ENCODE measurements at regions not wholly inside any gene's neighbourhood (a gene's known extent, or its start where the extent isn't known, plus 50 kb on each side); places are given as distances from the start of the nearest gene placed in this dataset.

DNA sequence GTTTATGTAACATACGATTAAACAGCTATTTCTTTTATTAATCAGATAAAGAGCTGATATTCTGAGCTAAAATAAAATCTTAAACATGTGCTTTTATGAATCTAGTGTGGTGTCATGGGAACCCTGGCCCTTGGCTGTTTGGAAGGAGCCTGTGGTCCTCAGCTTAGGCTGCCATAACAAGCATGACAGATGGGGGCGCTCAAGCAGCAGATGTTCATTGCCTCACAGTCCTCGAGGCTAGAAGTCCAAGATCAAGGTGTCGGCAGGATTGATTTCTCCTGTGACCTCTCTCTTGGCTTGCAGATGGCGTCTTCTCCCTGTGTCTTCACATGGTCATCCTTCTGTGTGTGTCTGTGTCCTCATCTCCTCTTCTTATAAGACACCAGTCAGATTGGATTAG is 448.2 kb downstream of the GADD45G start:
- Mint-ChIP-seq H3K27me3 (peaks cover 19 to 42% (median 31%) of the 10 kb centered on the region in 3 donors), H3K9me3 (peaks cover 8 to 31% (median 13%) of the 10 kb centered on the region in 7 donors), H3K36me3 (peaks cover 13 to 26% of the 10 kb centered on the region in 2 donors), H3K27ac (no peak overlapping the region), H3K4me1 (peaks cover 0 to 4% (median 0%) of the 10 kb centered on the region in 3 donors), H3K4me3 (no peak overlapping the region)
- DNase-seq (no peak), ATAC-seq (ENCODE audit: low read depth in 2 of 2) (no peak)

DNA sequence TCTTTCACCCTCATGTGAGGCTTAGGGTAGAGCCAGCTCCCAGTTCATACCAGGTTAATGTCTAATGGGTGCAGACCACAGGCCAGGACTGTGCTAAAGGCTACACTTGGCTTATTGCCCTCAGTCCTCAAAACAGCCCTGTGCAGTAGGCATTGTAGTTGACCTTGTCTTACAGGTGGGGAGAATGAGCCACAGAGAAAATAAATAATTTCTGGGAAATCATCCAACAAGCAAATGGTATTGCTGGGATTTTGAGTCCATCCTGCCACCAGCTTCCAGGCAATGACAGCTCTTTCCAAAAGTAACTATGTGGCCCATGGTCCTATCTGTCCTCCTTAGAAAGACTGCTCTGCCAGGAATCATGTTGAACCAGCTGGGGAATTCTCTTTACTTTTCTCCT is 450.0 kb downstream of the GADD45G start:
- H3K9me3 Mint-ChIP-seq, result peaks cover 8 to 21% (median 13%) of the 10 kb centered on the region in 7 donors
- H3K4me1 Mint-ChIP-seq, result peaks cover 0 to 4% (median 0%) of the 10 kb centered on the region in 3 donors
- H3K4me3 Mint-ChIP-seq, result no peak overlapping the region
- no peak for ATAC-seq (ENCODE audit: low read depth in 2 of 2)
- H3K36me3 Mint-ChIP-seq, result peaks cover 8 to 19% of the 10 kb centered on the region in 2 donors
- DNase-seq, result no peak
- H3K27ac Mint-ChIP-seq, result peak overlapping the region in 2 of 6 donors; percentile 5 to 26
- H3K27me3 Mint-ChIP-seq, result peaks cover 19 to 53% (median 31%) of the 10 kb centered on the region in 3 donors

DNA sequence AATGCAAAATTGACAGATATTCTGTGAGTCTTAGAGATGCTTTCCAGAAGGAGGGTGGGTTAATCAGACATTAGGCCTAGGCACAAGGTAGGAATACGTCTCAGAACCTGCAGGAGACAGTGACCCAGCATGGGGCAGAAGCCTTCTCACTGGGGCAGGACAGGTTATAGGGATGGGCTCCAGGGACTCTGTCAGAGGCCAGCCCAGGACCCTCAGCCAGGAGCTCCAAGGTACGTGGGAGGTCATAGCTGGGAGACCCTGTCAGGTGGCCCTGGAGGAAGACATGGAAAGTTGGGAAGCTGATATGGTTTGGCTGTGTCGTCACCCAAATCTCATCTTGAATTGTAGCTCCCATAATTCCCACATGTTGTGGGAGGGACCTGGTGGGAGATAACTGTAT is 450.4 kb downstream of the GADD45G start:
- DNase-seq (no peak), ATAC-seq (ENCODE audit: low read depth in 2 of 2) (no peak)
- peaks cover 0 to 4% (median 0%) of the 10 kb centered on the region in 3 donors for H3K4me1 Mint-ChIP-seq
- peaks cover 8 to 19% of the 10 kb centered on the region in 2 donors for H3K36me3 Mint-ChIP-seq
- peaks cover 8 to 21% (median 13%) of the 10 kb centered on the region in 7 donors for H3K9me3 Mint-ChIP-seq
- no peak overlapping the region for H3K4me3 Mint-ChIP-seq
- H3K27ac Mint-ChIP-seq, result peak overlapping the region in 1 of 6 donors; percentile 26
- peaks cover 19 to 53% (median 31%) of the 10 kb centered on the region in 3 donors for H3K27me3 Mint-ChIP-seq

DNA sequence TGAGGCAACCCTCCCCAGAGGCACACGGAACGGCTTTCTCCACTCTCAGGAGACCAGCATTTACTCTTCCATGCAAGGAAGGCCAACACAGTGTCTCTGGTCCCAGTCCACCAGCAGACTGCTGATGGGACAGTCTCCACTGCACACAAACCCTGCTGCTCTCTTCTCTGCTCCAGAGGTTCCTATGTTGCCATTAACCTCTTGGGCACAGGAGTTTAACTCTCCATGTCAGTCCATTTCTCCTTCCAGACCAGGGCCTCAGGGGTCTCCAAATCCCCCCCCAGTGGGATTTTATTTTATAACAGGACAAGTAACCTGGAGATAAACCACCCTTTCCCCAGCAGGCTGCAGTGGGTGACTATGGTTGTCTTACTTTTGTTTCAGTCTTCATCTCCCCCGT is 452.5 kb downstream of the GADD45G start:
- Mint-ChIP-seq H3K9me3 (peaks cover 8 to 21% (median 11%) of the 10 kb centered on the region in 7 donors), H3K36me3 (peaks cover 8 to 19% of the 10 kb centered on the region in 2 donors), H3K4me3 (no peak overlapping the region)

DNA sequence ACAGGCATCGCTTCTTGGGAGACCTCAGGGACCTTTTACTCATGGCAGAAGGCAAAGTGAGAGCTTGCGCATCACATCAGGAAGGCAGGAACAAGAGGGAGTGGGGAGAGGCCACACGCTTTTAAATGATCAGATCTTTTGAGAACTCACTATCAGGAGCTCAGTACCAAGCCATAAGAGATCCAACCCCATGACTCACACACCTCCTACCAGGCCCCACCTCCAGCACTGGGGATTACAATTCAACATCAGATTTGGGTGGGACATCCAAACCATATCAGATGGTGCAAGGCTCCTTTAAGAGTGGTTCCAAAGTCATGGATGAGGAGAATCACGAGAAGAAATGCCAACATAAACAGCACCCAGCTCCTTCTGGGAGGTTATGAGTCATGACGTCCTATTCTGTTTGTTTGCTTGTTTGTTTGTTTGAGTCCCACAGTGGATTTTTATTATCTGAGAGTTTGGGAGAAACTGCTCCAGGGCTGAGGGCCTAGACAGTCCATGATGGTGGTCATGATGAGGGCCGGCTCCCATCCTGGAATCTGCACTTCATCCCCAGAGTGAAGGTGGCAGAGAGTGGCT is 453.5 kb downstream of the GADD45G start:
- no peak for DNase-seq
- Mint-ChIP-seq H3K9me3 (peaks cover 8 to 21% (median 11%) of the 10 kb centered on the region in 7 donors), H3K36me3 (peaks cover 8 to 19% of the 10 kb centered on the region in 2 donors), H3K27ac (peak overlapping the region in 1 of 6 donors; percentile 66), H3K4me3 (peak overlapping the region in 1 of 8 donors; percentile 59), H3K27me3 (peaks cover 16 to 45% (median 30%) of the 10 kb centered on the region in 3 donors), H3K4me1 (peaks cover 0 to 4% (median 0%) of the 10 kb centered on the region in 3 donors)
- ATAC-seq (ENCODE audit: low read depth in 2 of 2), result no peak

More for the DNA sequence above, 452.5 kb downstream of the GADD45G start:
- no peak for DNase-seq
- Mint-ChIP-seq H3K27me3 (peaks cover 16 to 50% (median 31%) of the 10 kb centered on the region in 3 donors), H3K4me1 (peaks cover 0 to 4% (median 0%) of the 10 kb centered on the region in 3 donors), H3K27ac (no peak overlapping the region)
- ATAC-seq (ENCODE audit: low read depth in 2 of 2), result no peak

DNA sequence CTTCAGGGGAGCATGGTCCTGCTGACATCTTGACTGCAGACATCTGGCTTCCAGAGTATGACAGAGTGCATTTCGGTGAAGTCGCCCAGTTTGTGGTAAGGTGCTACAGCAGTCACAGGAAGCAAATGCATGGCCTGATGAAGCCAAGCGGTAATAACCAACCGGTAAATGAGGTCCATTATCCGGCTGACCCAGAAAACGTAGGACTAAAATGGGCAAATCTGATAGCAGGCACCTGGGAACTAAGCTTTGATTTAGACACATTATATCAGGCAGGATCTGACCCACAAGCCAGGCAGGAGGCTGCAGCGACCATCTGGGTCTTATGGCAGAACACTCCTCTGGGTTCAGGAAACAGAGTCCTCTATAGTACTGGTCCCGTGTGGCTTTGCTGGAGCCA is 454.6 kb downstream of the GADD45G start:
- H3K9me3 Mint-ChIP-seq, result peaks cover 8 to 21% (median 11%) of the 10 kb centered on the region in 7 donors
- ATAC-seq (ENCODE audit: low read depth in 2 of 2) (no peak), DNase-seq (no peak)
- H3K36me3 Mint-ChIP-seq, result peaks cover 8 to 19% of the 10 kb centered on the region in 2 donors
- H3K27ac Mint-ChIP-seq, result no peak overlapping the region
- H3K4me3 Mint-ChIP-seq, result peak overlapping the region in 1 of 8 donors; percentile 54
- H3K27me3 Mint-ChIP-seq, result peaks cover 10 to 33% (median 20%) of the 10 kb centered on the region in 3 donors
- peaks cover 0 to 3% (median 0%) of the 10 kb centered on the region in 3 donors for H3K4me1 Mint-ChIP-seq

DNA sequence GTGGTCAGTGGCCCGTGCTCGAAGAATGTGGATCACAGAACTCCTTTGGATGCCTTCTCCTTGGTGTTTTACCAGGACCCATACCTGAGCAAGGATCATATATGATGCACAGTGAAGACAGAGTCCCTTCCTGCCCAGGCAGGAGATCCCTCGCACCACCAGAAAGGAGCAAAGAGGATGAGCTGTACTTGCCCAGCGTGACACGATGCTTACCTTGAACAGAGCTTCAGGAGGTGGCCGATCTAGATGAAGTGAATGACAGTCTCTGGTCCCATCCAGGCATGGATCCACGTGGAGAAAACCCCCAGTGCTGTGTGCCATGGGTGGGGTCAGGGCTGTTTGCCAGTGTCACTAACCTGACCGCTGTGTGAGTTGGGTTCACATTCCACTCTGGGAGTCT is 455.4 kb downstream of the GADD45G start:
- no peak for DNase-seq
- Mint-ChIP-seq H3K27me3 (peaks cover 8 to 27% (median 12%) of the 10 kb centered on the region in 3 donors), H3K36me3 (peaks cover 8 to 13% of the 10 kb centered on the region in 2 donors), H3K27ac (no peak overlapping the region), H3K9me3 (peaks cover 8 to 16% (median 9%) of the 10 kb centered on the region in 7 donors), H3K4me3 (no peak overlapping the region), H3K4me1 (no peaks in the 10 kb centered on the region)
- no peak for ATAC-seq (ENCODE audit: low read depth in 2 of 2)

DNA sequence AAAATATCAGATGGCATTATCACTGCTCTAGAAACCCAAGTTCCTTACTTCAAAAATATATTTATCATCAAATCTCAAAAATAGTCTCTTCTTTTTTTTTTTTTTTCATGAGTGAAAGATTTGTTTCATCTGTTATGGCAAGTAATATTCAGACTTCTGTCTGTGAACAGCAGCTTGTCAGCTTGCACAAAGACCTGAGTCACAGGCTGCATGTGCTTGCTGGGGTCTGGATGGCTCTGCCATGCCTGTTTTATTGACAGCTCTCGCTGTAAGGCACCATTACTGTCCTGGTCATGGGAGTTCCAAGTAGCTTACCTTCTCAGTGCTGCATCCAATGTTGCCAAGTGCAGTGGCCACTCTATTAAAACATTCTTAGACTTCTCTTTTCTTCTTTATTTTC is 456.4 kb downstream of the GADD45G start:
- H3K27ac Mint-ChIP-seq, result no peak overlapping the region
- H3K27me3 Mint-ChIP-seq, result peaks cover 3 to 20% (median 8%) of the 10 kb centered on the region in 3 donors
- H3K4me3 Mint-ChIP-seq, result no peak overlapping the region
- H3K36me3 Mint-ChIP-seq, result peaks cover 2 to 4% of the 10 kb centered on the region in 2 donors
- no peaks in the 10 kb centered on the region for H3K4me1 Mint-ChIP-seq
- ATAC-seq (ENCODE audit: low read depth in 2 of 2) (no peak), DNase-seq (no peak)
- peaks cover 1 to 7% (median 1%) of the 10 kb centered on the region in 7 donors for H3K9me3 Mint-ChIP-seq

DNA sequence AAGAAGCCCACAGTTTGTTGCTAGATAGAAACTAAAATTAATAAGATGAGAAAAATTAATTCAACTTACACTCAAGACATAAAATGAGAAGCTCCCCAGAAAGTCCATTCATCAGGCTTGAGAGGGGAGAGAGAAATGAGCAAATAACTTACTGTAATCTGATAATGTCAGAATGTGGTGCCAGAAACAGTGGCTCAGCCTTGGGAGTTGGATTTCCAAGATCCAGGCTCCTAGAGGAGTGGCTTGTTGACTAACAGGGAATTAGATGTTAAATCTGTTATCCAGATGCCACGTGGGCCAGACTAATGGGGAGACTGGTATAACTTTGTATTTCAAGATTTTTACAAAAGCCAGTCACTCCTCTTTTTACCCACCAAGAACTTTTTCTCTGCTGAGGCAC is 458.2 kb downstream of the GADD45G start:
- Mint-ChIP-seq H3K27ac (no peak overlapping the region), H3K9me3 (no peaks in the 10 kb centered on the region), H3K4me1 (no peaks in the 10 kb centered on the region), H3K27me3 (peaks cover 0 to 12% (median 3%) of the 10 kb centered on the region in 3 donors), H3K36me3 (no peaks in the 10 kb centered on the region), H3K4me3 (peak overlapping the region in 1 of 8 donors; percentile 7)
- ATAC-seq (ENCODE audit: low read depth in 2 of 2), result no peak
- DNase-seq, result no peak

DNA sequence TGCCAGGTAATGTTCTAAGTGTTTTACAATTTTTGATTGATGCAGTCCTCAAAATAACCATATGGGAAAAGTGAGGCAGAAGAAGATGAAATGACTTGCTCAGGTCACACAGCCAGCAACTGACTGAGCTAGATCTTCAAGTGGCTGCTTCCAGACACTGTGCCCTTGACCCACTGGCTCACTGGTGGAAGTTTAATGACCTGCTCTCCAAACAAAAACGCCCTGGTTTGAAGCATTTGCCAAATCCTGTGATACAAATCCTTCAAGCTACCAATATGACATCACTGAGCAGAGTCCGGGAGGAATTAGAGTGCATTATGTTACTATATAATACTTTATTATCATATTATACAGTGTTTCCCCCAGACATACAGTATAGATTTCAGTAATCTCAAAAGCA is 459.4 kb downstream of the GADD45G start:
- H3K27ac Mint-ChIP-seq, result no peak overlapping the region
- no peaks in the 10 kb centered on the region for H3K9me3 Mint-ChIP-seq
- H3K27me3 Mint-ChIP-seq, result peaks cover 3 to 9% (median 8%) of the 10 kb centered on the region in 3 donors
- H3K4me3 Mint-ChIP-seq, result no peak overlapping the region
- DNase-seq, result no peak
- no peaks in the 10 kb centered on the region for H3K4me1 Mint-ChIP-seq
- no peak for ATAC-seq (ENCODE audit: low read depth in 2 of 2)
- H3K36me3 Mint-ChIP-seq, result no peaks in the 10 kb centered on the region

DNA sequence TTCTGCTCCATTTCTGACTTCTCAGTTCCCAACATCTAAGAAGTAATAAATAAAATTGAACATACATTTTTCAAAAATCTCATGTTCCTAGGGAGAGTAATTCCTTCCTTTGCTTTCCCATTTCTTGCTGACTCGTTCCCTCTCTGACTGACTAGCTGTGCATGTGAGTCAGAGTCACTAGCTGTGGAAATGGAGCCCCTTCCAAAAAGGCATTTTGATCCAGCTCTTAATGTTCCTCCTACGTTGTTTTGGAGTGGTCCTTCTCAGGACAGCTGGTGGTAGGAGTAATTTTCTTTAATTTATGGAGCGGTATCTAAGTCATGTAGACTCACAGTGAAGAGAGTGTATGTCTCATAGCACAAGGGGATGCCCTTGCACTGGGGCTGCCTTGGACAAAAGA is 460.2 kb downstream of the GADD45G start:
- DNase-seq (no peak), ATAC-seq (ENCODE audit: low read depth in 2 of 2) (no peak)
- Mint-ChIP-seq H3K36me3 (no peaks in the 10 kb centered on the region), H3K27me3 (peaks cover 5 to 10% (median 8%) of the 10 kb centered on the region in 3 donors), H3K4me3 (no peak overlapping the region), H3K9me3 (no peaks in the 10 kb centered on the region), H3K4me1 (no peaks in the 10 kb centered on the region), H3K27ac (no peak overlapping the region)

DNA sequence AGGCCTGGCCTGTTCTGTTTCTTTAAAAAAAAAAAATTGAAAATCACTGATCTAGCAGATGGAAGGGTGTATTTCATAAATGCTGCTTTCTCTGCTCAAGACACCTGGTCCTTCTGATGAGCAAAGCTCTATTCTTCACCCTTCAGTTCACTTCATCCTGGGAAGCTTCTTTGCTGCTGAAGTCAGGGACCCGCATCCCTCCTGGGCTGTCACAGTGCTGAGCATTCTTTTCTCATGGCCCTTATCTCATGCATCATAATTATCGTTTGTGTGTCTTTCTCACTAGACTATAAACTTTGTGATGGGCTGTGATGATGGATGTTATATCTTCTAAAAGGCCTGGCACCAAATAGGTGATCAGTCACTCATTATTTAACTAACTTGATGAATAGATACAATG is 461.0 kb downstream of the GADD45G start:
- Mint-ChIP-seq H3K36me3 (no peaks in the 10 kb centered on the region), H3K9me3 (no peaks in the 10 kb centered on the region), H3K4me1 (no peaks in the 10 kb centered on the region), H3K27ac (no peak overlapping the region), H3K27me3 (peaks cover 5 to 10% (median 8%) of the 10 kb centered on the region in 3 donors), H3K4me3 (no peak overlapping the region)
- ATAC-seq (ENCODE audit: low read depth in 2 of 2) (no peak), DNase-seq (no peak)

DNA sequence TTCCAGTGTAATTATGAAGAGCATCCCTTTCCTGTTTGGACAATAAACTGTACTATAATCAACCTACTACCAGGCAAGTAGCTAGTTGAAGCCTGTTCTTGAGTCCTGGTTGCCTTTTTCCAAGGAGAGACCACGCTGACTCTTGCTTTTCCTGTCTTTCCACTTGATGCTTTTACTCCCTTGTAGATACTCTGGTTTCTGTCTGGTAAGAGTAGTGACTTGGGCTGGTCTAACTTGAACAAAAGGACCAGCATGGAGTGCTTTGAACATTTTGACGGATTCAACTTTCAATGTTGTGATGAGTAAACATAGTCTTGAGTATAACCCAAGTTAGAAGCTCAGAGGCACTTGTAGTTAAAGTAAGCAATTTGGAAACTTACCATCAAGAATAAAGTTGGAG is 464.3 kb downstream of the GADD45G start:
- H3K27me3 Mint-ChIP-seq, result peaks cover 9 to 14% (median 10%) of the 10 kb centered on the region in 3 donors
- H3K27ac Mint-ChIP-seq, result no peak overlapping the region
- DNase-seq (no peak), ATAC-seq (ENCODE audit: low read depth in 2 of 2) (no peak)
- no peak overlapping the region for H3K4me3 Mint-ChIP-seq
- no peaks in the 10 kb centered on the region for H3K36me3 Mint-ChIP-seq
- H3K9me3 Mint-ChIP-seq, result no peaks in the 10 kb centered on the region
- H3K4me1 Mint-ChIP-seq, result peaks cover 0 to 3% (median 0%) of the 10 kb centered on the region in 3 donors

DNA sequence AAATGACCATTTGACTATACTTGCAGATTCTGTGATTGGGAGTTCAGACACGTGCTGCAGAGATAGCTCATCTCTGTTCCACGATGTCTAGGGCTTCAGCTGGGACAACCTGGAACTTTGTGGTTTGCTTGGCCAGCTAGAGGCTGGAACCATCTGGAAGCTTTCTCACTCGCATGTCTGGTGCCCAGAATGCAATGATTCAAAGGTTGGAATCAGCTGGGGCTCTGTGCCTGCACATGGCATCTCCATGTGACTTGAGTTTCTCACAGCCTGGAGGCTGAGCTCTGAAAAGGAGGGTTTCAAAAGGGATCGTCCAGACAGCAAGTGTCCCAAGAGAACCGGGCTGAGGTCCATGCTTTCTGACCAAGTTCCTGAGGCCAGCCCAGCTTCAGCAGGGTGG is 465.2 kb downstream of the GADD45G start:
- DNase-seq (no peak), ATAC-seq (ENCODE audit: low read depth in 2 of 2) (no peak)
- Mint-ChIP-seq H3K27me3 (peaks cover 9 to 21% (median 17%) of the 10 kb centered on the region in 3 donors), H3K27ac (no peak overlapping the region), H3K36me3 (no peaks in the 10 kb centered on the region), H3K9me3 (no peaks in the 10 kb centered on the region), H3K4me3 (no peak overlapping the region), H3K4me1 (peaks cover 0 to 3% (median 0%) of the 10 kb centered on the region in 3 donors)
